ENCODE measurements at regions not wholly inside any gene's neighbourhood (a gene's known extent, or its start where the extent isn't known, plus 50 kb on each side); places are given as distances from the start of the nearest gene placed in this dataset.

DNA sequence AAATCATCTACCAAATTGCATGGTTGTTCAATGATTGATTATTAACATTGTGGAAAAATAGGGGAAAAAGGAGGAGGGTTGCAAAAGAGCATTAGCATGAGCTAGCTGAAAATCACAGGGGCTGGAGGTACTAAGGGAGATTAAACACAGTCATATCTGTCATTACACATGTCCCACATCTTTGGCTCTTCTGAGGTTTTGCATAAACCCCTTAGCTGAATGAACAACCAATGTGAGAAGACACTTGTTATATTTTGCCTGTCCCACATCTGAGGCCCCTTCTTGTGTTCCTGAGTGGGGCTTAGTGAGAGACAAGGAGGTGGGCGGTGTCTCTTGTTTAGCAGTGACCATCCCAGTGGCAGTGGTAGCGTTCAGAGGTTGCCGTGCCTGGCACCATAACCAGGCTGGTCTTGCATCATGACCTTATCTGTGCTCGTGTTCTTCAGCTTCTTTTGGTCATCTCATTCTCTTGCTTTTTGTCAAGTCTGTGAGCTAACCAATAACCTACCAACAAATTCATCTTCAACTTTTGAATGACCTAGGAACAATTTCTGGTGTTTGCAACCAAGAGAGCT lies 95.6 kb downstream of the MID1IP1 start:
- DNase-seq (ENCODE audit: insufficient read length, low spot score): no peak
- TF ChIP-seq POLR2A (IDR thresholded peaks at IDR 0.05; ENCODE audit: low read depth, low read length): no peak
- no peak for FAIRE-seq

- TF ChIP-seq POLR2A (IDR thresholded peaks at IDR 0.05; ENCODE audit: low read depth, low read length): no peak
- no peak for FAIRE-seq
- no peak for DNase-seq (ENCODE audit: insufficient read length, low spot score)
Measured at GRCh38 chrX:38898261-38898660, 97.0 kb downstream of the MID1IP1 start.

GRCh38 chrX:38899650-38900049 lies 98.4 kb downstream of the MID1IP1 start:
- no peak for FAIRE-seq
- DNase-seq (ENCODE audit: insufficient read length, low spot score): no peak
- no peak for TF ChIP-seq POLR2A (IDR thresholded peaks at IDR 0.05; ENCODE audit: low read depth, low read length)

DNA sequence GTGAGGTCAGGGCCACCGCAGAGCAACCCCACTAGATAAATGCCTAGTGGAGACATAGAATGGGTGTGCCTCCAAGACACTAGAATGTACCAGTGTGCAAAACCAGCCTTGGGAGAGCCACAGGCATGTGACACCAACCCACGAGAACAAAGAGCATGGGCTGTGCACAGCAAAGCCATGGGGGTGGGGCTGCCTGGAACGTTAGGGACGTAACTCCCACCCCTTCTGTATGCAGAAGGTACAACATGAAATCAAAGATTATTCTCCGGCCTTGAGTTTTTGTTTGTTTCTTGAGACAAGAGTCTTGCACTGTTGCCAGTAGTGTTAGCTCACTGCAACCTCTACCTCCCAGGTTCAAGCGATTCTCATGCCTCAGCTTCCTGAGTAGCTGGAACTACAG lies 99.5 kb downstream of the MID1IP1 start:
- FAIRE-seq (no peak), DNase-seq (ENCODE audit: insufficient read length, low spot score) (no peak)
- no peak for TF ChIP-seq POLR2A (IDR thresholded peaks at IDR 0.05; ENCODE audit: low read depth, low read length)

GRCh38 chrX:38902972-38903492 lies 101.8 kb downstream of the MID1IP1 start:
- FAIRE-seq: no peak
- no peak for DNase-seq (ENCODE audit: insufficient read length, low spot score)
- no peak for TF ChIP-seq POLR2A (IDR thresholded peaks at IDR 0.05; ENCODE audit: low read depth, low read length)

- no peak for TF ChIP-seq POLR2A (IDR thresholded peaks at IDR 0.05; ENCODE audit: low read depth, low read length)
- FAIRE-seq (no peak), DNase-seq (ENCODE audit: insufficient read length, low spot score) (no peak)
Measured at GRCh38 chrX:38916801-38917200, 115.5 kb downstream of the MID1IP1 start.

- DNase-seq (ENCODE audit: insufficient read length, low spot score) (no peak), FAIRE-seq (no peak)
- no peak for TF ChIP-seq POLR2A (IDR thresholded peaks at IDR 0.05; ENCODE audit: low read depth, low read length)
Measured at GRCh38 chrX:38917954-38918353, 116.7 kb downstream of the MID1IP1 start.

DNA sequence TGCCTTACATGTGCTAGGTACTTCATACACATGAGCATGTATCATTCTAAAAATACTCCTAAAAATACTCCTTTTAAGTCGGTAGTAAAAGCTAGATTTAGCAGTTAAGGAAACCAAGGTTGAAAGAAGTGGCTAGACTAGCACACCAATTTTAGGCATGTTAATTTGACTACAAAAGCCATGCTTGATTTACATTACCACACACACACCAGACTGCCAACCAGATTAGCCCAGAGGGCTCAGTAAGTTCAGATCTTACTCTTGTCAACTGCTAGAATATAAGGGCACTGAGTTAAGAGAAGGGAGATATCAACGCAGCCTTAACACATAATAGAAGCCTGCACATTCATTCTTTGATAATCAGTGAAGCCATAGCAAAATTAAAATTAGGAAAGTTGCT lies 117.9 kb downstream of the MID1IP1 start:
- FAIRE-seq: no peak
- no peak for TF ChIP-seq POLR2A (IDR thresholded peaks at IDR 0.05; ENCODE audit: low read depth, low read length)
- DNase-seq (ENCODE audit: insufficient read length, low spot score): no peak

- no peak for FAIRE-seq
- DNase-seq (ENCODE audit: insufficient read length, low spot score): no peak
- TF ChIP-seq POLR2A (IDR thresholded peaks at IDR 0.05; ENCODE audit: low read depth, low read length): no peak
Measured at GRCh38 chrX:38919853-38920528, 118.7 kb downstream of the MID1IP1 start.

DNA sequence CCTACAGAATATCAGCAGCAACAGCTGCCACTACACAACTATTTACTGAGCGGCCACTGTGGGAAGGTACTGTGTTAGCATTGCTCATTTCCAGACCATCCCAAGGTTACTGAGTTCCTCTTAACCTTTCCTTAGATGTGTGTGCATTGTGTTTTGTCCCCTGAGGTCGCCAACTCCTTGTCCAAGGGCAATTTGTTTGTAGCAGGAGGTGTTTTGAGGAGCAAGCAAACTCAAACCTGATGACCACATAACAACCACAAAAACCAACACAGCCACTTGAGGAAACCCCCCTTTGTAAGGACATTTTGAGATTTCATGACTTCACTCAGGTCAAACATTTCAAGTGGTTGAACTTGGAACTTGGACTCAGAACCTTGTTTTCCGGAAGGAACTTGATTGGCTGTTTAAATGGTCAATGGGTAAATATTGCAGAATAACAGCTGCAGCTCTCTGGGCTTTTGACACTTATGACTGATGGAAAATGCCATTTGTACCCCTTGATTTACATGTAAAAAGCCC lies 122.3 kb downstream of the MID1IP1 start:
- FAIRE-seq (no peak), DNase-seq (ENCODE audit: insufficient read length, low spot score) (no peak)
- no peak for TF ChIP-seq POLR2A (IDR thresholded peaks at IDR 0.05; ENCODE audit: low read depth, low read length)

- no peak for DNase-seq (ENCODE audit: insufficient read length, low spot score)
- TF ChIP-seq POLR2A (IDR thresholded peaks at IDR 0.05; ENCODE audit: low read depth, low read length): no peak
- FAIRE-seq: no peak
Measured at GRCh38 chrX:38927592-38927991, 126.3 kb downstream of the MID1IP1 start.

DNA sequence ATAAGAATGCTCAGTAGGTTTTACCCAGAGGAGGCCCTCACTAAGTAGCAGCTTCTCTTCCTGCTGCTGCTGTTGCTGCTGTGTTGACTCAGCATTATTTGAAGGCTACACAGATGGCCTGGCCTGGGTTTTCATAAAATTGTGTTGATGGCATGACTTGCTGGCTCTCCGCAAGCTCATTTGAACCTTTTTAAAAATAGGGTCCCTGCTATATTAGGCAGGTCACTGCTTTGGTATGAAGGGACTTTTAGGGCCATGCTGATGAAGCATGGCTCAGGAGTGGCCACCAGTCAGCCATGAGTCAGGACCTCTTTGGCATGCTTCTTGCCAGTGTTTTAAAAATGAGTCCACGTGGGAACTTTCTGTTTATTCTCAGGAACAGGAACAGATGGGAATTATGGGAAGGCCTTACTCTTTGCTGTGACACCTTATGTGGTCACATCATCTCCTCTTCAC lies 128.7 kb downstream of the MID1IP1 start:
- no peak for TF ChIP-seq POLR2A (IDR thresholded peaks at IDR 0.05; ENCODE audit: low read depth, low read length)
- DNase-seq (ENCODE audit: insufficient read length, low spot score) (peak; percentile 1), FAIRE-seq (no peak)

DNA sequence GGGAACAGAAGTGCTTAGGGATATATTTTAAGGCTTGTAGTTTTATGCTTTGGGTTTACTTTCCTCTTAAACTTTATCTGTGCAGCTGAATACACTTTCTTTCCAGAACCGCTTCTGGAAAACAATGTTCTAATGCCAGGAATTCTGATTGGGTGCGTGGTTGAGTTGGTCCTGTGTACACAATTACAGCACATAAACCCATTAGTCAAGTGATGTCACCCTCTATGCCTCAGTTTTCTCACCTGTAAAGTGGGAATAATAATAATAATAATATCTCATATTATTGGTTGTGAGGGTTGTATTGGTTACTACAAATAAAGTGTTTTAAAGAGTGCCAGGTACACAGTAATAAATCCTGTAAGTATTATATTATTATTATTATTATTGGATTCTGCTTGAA lies 129.2 kb downstream of the MID1IP1 start:
- TF ChIP-seq POLR2A (IDR thresholded peaks at IDR 0.05; ENCODE audit: low read depth, low read length): no peak
- FAIRE-seq: no peak
- DNase-seq (ENCODE audit: insufficient read length, low spot score): no peak

GRCh38 chrX:38935561-38935960 lies 134.3 kb downstream of the MID1IP1 start:
- no peak for TF ChIP-seq POLR2A (IDR thresholded peaks at IDR 0.05; ENCODE audit: low read depth, low read length)
- FAIRE-seq (no peak), DNase-seq (ENCODE audit: insufficient read length, low spot score) (no peak)

DNA sequence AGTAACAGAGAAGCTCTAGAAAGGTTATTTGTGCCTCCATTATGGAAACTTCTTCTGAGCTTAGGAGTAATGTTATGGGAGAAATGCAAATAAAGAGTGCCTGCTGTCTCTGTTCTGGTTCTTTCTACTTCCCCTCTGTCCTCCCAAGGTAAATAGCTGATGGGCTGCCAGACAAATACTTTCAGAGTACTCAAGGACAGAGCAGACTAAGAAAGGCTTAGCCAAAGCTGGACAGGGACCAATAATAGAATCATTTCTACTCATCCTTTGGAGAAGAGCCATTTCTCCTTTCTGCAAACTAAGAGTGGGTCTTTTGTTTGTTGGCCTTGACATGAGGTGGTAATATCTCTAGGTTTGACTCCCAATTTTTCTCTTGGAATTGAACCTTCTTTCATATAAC lies 136.1 kb downstream of the MID1IP1 start:
- no peak for FAIRE-seq
- TF ChIP-seq POLR2A (IDR thresholded peaks at IDR 0.05; ENCODE audit: low read depth, low read length): no peak

More for the DNA sequence above, 136.1 kb downstream of the MID1IP1 start:
- DNase-seq (ENCODE audit: insufficient read length, low spot score): no peak
